ENCODE measurements at regions not wholly inside any gene's neighbourhood (a gene's known extent, or its start where the extent isn't known, plus 50 kb on each side); places are given as distances from the start of the nearest gene placed in this dataset.

DNA sequence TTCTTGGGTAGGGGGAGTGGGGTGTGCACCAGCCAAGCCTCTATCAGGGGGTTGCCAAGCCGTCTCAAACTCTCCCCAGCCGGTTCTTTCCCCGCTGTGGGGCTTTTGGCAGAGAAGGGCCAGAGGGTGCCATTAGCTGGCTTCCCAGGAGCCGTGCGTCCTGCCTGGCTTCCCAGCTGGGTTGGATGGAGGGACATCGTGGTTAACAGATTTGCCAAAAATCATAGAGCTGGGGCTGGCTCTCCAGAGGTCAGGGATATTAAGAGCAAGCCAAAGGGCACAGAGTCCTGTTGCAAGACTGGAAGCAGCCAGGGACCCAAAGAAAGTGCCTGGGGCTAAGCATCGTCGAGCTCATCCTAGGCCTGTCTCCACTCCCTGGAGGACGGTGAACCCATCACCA, 104.6 kb upstream of the HES1 start:
- Histone ChIP-seq H3K4me1 (ENCODE audit: control insufficient read depth in 2 of 2, insufficient read depth in 2 of 2, low read length in 2 of 2) (no peaks in the 10 kb centered on the region), H3K9me3 (ENCODE audit: control insufficient read depth in 2 of 3, low read length in 3 of 3) (no peaks in the 10 kb centered on the region), H3K27ac (ENCODE audit: low read depth, low read length) (no peak overlapping the region), H3K27me3 (ENCODE audit: control insufficient read depth in 2 of 2, insufficient read depth in 2 of 2, low read length in 2 of 2) (no peaks in the 10 kb centered on the region), H3K4me3 (ENCODE audit: low read length) (no peak overlapping the region), H3K36me3 (ENCODE audit: control insufficient read depth in 2 of 3, insufficient read depth in 3 of 3, low read length in 3 of 3) (no peaks in the 10 kb centered on the region)
- DNase-seq = no peak
- Mint-ChIP-seq H3K4me1 (peaks cover 0 to 10% (median 1%) of the 10 kb centered on the region in 7 donors), H3K4me3 (no peak overlapping the region), H3K9me3 (no peaks in the 10 kb centered on the region), H3K27me3 (peaks cover 0 to 12% (median 9%) of the 10 kb centered on the region in 5 donors), H3K27ac (no peak overlapping the region), H3K36me3 (no peaks in the 10 kb centered on the region)
- intact Hi-C loops (cut with micrococcal nuclease) = no loop called here
- ChIA-PET POLR2A (no interaction called here), CTCF (no interaction called here)
- no peak for ATAC-seq

DNA sequence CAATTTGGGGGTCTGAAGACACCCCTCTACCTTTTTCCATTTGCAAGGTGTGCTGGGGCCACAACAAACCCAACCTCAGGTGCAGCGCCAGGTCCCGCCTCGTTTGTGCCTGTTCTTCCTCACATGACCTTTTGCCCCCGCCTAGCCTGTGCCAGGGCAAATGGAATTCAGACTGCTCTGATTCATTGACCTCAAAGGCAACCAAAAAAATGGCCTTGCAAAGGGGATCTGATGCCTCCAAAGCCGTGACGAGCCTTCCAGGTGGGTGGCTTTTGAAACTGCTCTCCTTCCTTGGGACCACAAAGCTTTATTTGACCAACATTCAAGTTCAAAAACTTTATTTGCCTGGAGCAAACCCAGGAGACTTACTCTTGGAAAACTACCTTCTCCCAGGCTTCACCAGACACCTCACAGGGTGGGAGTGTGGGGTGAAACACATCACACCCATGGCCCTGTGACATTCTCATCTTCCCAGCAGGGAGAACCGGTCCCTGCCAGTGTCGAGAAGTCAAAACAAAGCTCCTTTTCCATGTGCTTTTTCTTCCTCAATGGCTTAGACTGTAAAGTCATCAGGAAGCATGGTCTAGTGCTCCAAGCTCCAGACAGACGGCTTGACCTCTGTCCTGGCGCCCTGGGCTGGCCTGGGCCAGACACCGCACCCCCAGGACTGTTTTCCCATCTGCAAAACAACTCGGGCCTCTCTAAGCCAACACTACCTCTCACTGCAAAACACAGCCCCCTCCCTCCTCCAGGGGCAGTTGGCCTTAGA, 103.9 kb upstream of the HES1 start:
- intact Hi-C loops (cut with micrococcal nuclease) = no loop called here
- Mint-ChIP-seq H3K27ac (no peak overlapping the region), H3K9me3 (no peaks in the 10 kb centered on the region), H3K4me1 (peaks cover 0 to 10% (median 1%) of the 10 kb centered on the region in 7 donors), H3K4me3 (no peak overlapping the region), H3K27me3 (peaks cover 0 to 13% (median 9%) of the 10 kb centered on the region in 5 donors), H3K36me3 (no peaks in the 10 kb centered on the region)
- Histone ChIP-seq H3K4me1 (ENCODE audit: control insufficient read depth in 2 of 2, insufficient read depth in 2 of 2, low read length in 2 of 2) (no peaks in the 10 kb centered on the region), H3K36me3 (ENCODE audit: control insufficient read depth in 2 of 3, insufficient read depth in 3 of 3, low read length in 3 of 3) (no peaks in the 10 kb centered on the region), H3K4me3 (ENCODE audit: low read length) (no peak overlapping the region), H3K27ac (ENCODE audit: low read depth, low read length) (no peak overlapping the region), H3K27me3 (ENCODE audit: control insufficient read depth in 2 of 2, insufficient read depth in 2 of 2, low read length in 2 of 2) (no peaks in the 10 kb centered on the region), H3K9me3 (ENCODE audit: control insufficient read depth in 2 of 3, low read length in 3 of 3) (no peaks in the 10 kb centered on the region)
- ChIA-PET CTCF (no interaction called here), POLR2A (no interaction called here)
- ATAC-seq (no peak), DNase-seq (no peak)

DNA sequence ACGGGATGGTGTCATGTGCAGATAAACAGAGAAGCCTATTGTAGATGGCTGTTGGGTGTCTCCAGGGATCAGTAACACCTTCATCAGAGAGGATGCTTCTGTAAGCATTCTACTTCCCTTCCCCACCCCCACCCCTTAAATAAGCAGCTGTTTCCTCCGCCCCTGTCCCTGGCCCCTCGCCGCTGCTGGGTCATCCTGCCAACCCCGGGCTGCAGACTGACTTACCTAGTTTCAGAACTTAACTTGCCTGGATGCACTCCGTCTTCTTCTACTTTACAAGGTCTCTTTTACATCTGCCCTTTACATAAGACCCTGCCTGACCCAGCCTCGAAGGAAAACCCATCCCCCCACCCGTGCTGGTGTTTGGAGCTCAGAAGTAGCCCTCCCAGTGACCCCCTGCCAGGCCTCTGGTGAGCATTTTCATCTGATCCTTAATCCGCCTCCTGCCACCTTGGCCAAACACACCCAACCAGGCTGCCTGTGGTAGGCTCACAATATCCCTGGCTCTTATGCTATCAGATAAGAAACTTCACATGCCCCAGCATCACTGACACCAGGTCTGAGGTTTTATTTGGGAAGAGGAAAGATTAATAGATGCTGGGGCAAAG, 103.0 kb upstream of the HES1 start:
- peaks cover 0 to 18% (median 4%) of the 10 kb centered on the region in 5 donors for H3K27me3 Mint-ChIP-seq
- H3K27me3 ChIP-seq (ENCODE audit: control insufficient read depth in 2 of 2, insufficient read depth in 2 of 2, low read length in 2 of 2) = no peaks in the 10 kb centered on the region
- no peak overlapping the region for H3K4me3 Mint-ChIP-seq
- no peaks in the 10 kb centered on the region for H3K9me3 Mint-ChIP-seq
- H3K4me1 Mint-ChIP-seq = peaks cover 0 to 10% (median 1%) of the 10 kb centered on the region in 7 donors
- H3K4me3 ChIP-seq (ENCODE audit: low read length) = no peak overlapping the region
- POLR2A ChIA-PET = no interaction called here
- peak overlapping the region in 1 of 9 donors; percentile 37 for H3K27ac Mint-ChIP-seq
- intact Hi-C loops (cut with micrococcal nuclease) = no loop called here
- no peaks in the 10 kb centered on the region for H3K36me3 ChIP-seq (ENCODE audit: control insufficient read depth in 2 of 3, insufficient read depth in 3 of 3, low read length in 3 of 3)
- H3K9me3 ChIP-seq (ENCODE audit: control insufficient read depth in 2 of 3, low read length in 3 of 3) = no peaks in the 10 kb centered on the region
- CTCF ChIA-PET = no interaction called here
- DNase-seq (no peak), ATAC-seq (no peak)
- no peaks in the 10 kb centered on the region for H3K36me3 Mint-ChIP-seq
- no peak overlapping the region for H3K27ac ChIP-seq (ENCODE audit: low read depth, low read length)
- no peaks in the 10 kb centered on the region for H3K4me1 ChIP-seq (ENCODE audit: control insufficient read depth in 2 of 2, insufficient read depth in 2 of 2, low read length in 2 of 2)

DNA sequence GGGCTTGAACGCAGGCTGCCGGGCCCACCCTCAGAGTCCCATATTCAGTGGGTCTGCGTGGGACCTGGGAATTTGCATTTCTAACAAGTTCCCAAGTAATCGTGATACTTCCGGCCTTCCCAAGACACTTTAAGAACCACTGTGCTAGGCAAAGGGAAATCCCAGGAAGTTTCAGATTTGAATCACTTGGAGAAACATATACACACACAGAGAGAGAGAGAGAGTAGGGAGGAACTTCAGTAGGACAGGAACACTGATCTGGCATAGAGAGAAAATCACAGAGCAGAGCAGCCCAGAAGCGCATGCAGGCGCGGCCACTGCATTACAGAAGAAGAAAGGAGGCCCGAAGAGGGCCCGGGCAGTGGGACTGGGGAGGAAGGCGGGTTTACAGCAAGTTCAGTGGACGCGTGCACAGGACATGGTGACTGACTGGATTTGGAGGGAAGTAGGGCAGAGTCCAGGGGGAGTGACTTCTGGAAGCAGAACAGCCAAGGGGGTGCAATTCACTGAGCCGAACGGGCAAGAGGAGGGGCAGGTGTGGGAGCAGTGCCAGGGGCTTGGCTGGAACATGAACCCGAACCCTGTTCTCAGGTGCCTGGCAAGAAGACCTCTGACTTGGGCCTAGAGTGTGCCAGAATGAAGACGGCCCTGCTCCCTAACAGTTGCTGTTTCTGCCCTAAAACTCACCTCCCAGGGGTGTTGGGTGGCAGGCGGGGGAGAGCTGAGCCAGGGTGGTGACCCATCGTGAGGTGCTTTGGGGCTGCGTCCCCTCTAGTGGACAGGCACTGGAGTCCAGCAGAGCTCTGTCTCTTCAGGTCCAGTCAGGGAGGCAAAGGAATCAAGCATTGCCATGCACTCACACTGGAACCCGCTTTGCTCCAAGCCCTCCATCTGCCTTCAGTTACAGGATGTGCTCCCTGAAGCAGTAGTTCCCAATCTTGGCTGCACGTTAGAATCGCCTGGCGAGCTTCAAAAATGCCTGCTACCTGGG, 101.3 kb upstream of the HES1 start:
- Mint-ChIP-seq H3K9me3 (no peaks in the 10 kb centered on the region), H3K27me3 (peaks cover 0 to 21% (median 4%) of the 10 kb centered on the region in 5 donors), H3K36me3 (no peaks in the 10 kb centered on the region), H3K4me3 (no peak overlapping the region), H3K4me1 (peaks cover 0 to 10% (median 1%) of the 10 kb centered on the region in 7 donors), H3K27ac (no peak overlapping the region)
- no peaks in the 10 kb centered on the region for H3K4me1 ChIP-seq (ENCODE audit: control insufficient read depth in 2 of 2, insufficient read depth in 2 of 2, low read length in 2 of 2)
- no peaks in the 10 kb centered on the region for H3K9me3 ChIP-seq (ENCODE audit: control insufficient read depth in 2 of 3, low read length in 3 of 3)
- intact Hi-C loops (cut with micrococcal nuclease) = no loop called here
- ChIA-PET POLR2A (no interaction called here), CTCF (no interaction called here)
- no peaks in the 10 kb centered on the region for H3K27me3 ChIP-seq (ENCODE audit: control insufficient read depth in 2 of 2, insufficient read depth in 2 of 2, low read length in 2 of 2)
- H3K27ac ChIP-seq (ENCODE audit: low read depth, low read length) = no peak overlapping the region
- no peak overlapping the region for H3K4me3 ChIP-seq (ENCODE audit: low read length)
- ATAC-seq (no peak), DNase-seq (no peak)
- H3K36me3 ChIP-seq (ENCODE audit: control insufficient read depth in 2 of 3, insufficient read depth in 3 of 3, low read length in 3 of 3) = no peaks in the 10 kb centered on the region

DNA sequence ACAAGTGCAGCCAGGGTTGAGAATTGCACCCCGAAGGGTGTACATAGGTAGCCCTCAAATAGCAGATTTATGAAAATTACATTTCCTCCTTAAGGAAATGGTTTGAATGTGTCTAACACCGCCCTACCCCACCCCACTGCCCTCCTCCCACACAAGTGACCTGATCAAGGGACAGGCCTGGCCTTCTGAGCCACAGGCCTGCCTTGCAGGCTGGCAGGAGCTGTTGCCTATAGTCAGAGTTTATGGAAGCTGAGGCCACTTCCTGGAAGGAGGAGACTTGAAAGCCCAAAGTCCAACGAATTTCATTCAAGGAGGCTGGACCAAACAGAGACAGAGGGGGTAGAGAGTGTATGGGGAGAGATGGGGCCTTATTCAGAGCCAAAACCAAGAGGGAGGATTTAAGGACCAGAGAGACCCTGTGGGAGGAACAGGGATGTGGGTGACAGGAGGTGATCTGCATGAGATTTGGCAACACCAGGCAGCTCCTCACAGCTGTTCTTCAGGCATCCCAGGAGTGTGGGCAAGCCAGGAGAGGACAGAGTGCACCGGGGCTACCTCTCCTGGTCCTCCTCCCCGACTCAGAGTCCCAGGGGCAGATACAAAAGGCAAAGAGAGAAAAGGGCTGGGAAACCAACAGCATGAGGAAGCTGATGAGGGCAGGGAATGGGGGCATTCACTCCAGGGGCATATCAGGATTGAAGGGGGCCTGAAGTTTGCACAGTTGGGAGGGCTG, 100.4 kb upstream of the HES1 start:
- Histone ChIP-seq H3K27me3 (ENCODE audit: control insufficient read depth in 2 of 2, insufficient read depth in 2 of 2, low read length in 2 of 2) (no peaks in the 10 kb centered on the region), H3K36me3 (ENCODE audit: control insufficient read depth in 2 of 3, insufficient read depth in 3 of 3, low read length in 3 of 3) (no peaks in the 10 kb centered on the region), H3K27ac (ENCODE audit: low read depth, low read length) (no peak overlapping the region), H3K4me1 (ENCODE audit: control insufficient read depth in 2 of 2, insufficient read depth in 2 of 2, low read length in 2 of 2) (no peaks in the 10 kb centered on the region), H3K9me3 (ENCODE audit: control insufficient read depth in 2 of 3, low read length in 3 of 3) (no peaks in the 10 kb centered on the region), H3K4me3 (ENCODE audit: low read length) (no peak overlapping the region)
- DNase-seq (no peak), ATAC-seq (no peak)
- ChIA-PET POLR2A (no interaction called here), CTCF (no interaction called here)
- peaks cover 0 to 10% (median 1%) of the 10 kb centered on the region in 7 donors for H3K4me1 Mint-ChIP-seq
- peaks cover 0 to 21% (median under 1%) of the 10 kb centered on the region in 5 donors for H3K27me3 Mint-ChIP-seq
- no peaks in the 10 kb centered on the region for H3K9me3 Mint-ChIP-seq
- intact Hi-C loops (cut with micrococcal nuclease) = no loop called here
- H3K36me3 Mint-ChIP-seq = no peaks in the 10 kb centered on the region
- peak overlapping the region in 1 of 9 donors; percentile 30 for H3K27ac Mint-ChIP-seq
- no peak overlapping the region for H3K4me3 Mint-ChIP-seq

DNA sequence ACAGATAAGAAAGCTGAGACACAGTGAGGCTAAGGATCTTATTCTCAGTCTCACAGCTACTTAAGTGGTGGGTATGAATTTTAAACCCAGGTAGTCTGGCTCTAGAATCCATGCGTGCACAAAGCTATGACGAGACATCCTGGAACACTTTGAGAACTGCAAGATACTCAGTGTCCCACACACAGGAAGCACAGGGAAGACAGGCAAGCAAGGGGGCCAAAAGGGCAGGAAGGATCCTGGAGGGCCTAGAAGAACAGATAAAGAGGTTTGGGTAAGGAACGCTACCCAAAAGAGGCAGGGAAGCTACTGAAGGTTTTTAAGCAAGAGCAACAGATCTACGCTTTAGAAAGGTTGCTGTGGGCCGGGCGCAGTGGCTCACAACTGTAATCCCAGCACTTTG, 99.1 kb upstream of the HES1 start:
- DNase-seq (no peak), ATAC-seq (no peak)
- H3K4me1 Mint-ChIP-seq = peaks cover 0 to 10% (median 1%) of the 10 kb centered on the region in 7 donors
- H3K27me3 ChIP-seq (ENCODE audit: control insufficient read depth in 2 of 2, insufficient read depth in 2 of 2, low read length in 2 of 2) = no peaks in the 10 kb centered on the region
- H3K9me3 Mint-ChIP-seq = no peaks in the 10 kb centered on the region
- H3K36me3 ChIP-seq (ENCODE audit: control insufficient read depth in 2 of 3, insufficient read depth in 3 of 3, low read length in 3 of 3) = no peaks in the 10 kb centered on the region
- H3K27me3 Mint-ChIP-seq = peaks cover 0 to 24% (median 7%) of the 10 kb centered on the region in 5 donors
- intact Hi-C loops (cut with micrococcal nuclease) = no loop called here
- no peaks in the 10 kb centered on the region for H3K4me1 ChIP-seq (ENCODE audit: control insufficient read depth in 2 of 2, insufficient read depth in 2 of 2, low read length in 2 of 2)
- no peaks in the 10 kb centered on the region for H3K9me3 ChIP-seq (ENCODE audit: control insufficient read depth in 2 of 3, low read length in 3 of 3)
- ChIA-PET CTCF (no interaction called here), POLR2A (no interaction called here)
- H3K4me3 Mint-ChIP-seq = no peak overlapping the region
- H3K36me3 Mint-ChIP-seq = no peaks in the 10 kb centered on the region
- H3K4me3 ChIP-seq (ENCODE audit: low read length) = no peak overlapping the region
- no peak overlapping the region for H3K27ac ChIP-seq (ENCODE audit: low read depth, low read length)
- no peak overlapping the region for H3K27ac Mint-ChIP-seq
